ENCODE measurements at regions not wholly inside any gene's neighbourhood (a gene's known extent, or its start where the extent isn't known, plus 50 kb on each side); places are given as distances from the start of the nearest gene placed in this dataset.

DNA sequence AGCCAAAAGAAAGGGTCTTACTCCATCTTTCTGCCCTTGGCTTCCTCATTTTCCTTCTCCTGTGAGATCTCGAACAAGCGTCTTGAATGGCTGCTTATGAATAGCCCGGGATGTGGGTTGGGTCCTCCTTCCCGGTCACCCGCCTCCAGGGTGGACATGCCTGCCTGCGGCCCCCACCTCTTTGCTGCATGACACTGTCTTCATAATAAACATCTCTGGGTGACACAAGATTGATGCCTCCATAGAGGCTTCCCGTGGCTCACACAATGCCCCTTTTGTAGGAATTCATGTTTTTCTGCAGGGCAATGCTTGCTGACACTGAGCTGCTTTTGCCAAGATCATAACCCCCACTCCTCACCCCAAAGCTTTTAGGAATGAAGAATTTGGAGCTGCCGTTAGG is 125.9 kb downstream of the ZNF664 start:
- H4K91ac ChIP-seq (replicated peaks; ENCODE audit: insufficient read length, low read length) = no peak overlapping the region
- H3K4me1 ChIP-seq (replicated peaks in 1 of 4; ENCODE audit: control insufficient read depth in 3 of 4, insufficient read depth in 4 of 4, low read length in 3 of 4) = no peaks in the 10 kb centered on the region; a peak in 2 of 7 replicates
- 79% methylated on average over 8 of the region's 8 CpGs; no CpG with 5 or more reads in 1 of the 2 experiments for WGBS, 2 experiments (ENCODE audit: extremely low coverage in 1 of 2, insufficient coverage in 1 of 2, insufficient read length in 1 of 2, insufficient replicate concordance in 2 of 2, low coverage in 1 of 2, low lambda C conversion rate in 2 of 2, missing lambda C conversion rate in 1 of 2)
- no peaks in the 10 kb centered on the region for H3K79me1 ChIP-seq (ENCODE audit: low read depth, low read length)
- no peak overlapping the region; the same call in 1 of the 2 replicates for H2BK20ac ChIP-seq (ENCODE audit: low read length)
- no peak overlapping the region for H4K8ac ChIP-seq (ENCODE audit: extremely low read depth, insufficient read depth, low read length)
- DNase-seq (ENCODE audit: low read depth in 1 of 2, low spot score in 2 of 2) (no peak), FAIRE-seq (no peak)
- H3K9me3 ChIP-seq (ENCODE audit: insufficient read depth in 2 of 2, low read depth in 1 of 2, low read length in 1 of 2) = peaks cover 0 to 5% of the 10 kb centered on the region in 2 experiments; a peak in 2 of 4 replicates
- H3K23ac ChIP-seq (ENCODE audit: insufficient read length) = no peak overlapping the region
- CTCF ChIA-PET (ENCODE audit: partially characterized antibody) = interaction anchor here (1.0 to 1.7 kb wide), 2 partner anchors 11 to 262 kb away, joined by 3 to 4 read pairs; no protein-coding TSS in a partner anchor
- H2AFZ ChIP-seq (ENCODE audit: low read length) = no peak overlapping the region
- H3K27ac ChIP-seq (ENCODE audit: low read depth, low read length) = no peak overlapping the region
- H2BK12ac ChIP-seq (ENCODE audit: low read depth, low read length) = no peak overlapping the region
- no peaks in the 10 kb centered on the region for H3K36me3 ChIP-seq (ENCODE audit: control insufficient read depth in 2 of 4, insufficient read depth in 4 of 4, low read length in 3 of 4)
- no peak overlapping the region for H3K4me3 ChIP-seq (ENCODE audit: extremely low read depth in 1 of 4, insufficient read depth in 2 of 4, low read depth in 3 of 4, low read length in 4 of 4)
- POLR2A ChIA-PET (ENCODE audit: partially characterized antibody) = no interaction called here
- no peak overlapping the region for H3K9ac ChIP-seq (replicated peaks in 1 of 4; ENCODE audit: extremely low read depth in 1 of 4, low read depth in 3 of 4, low read length in 3 of 4)
- H3K18ac ChIP-seq (ENCODE audit: extremely low read depth, low read length) = no peak overlapping the region
- H3K56ac ChIP-seq (replicated peaks; ENCODE audit: insufficient read length, low read depth, low read length) = no peak overlapping the region
- no peaks in the 10 kb centered on the region for H4K20me1 ChIP-seq (replicated peaks in 1 of 2; ENCODE audit: control insufficient read depth in 1 of 2, insufficient read depth in 2 of 2, low read length in 2 of 2)
- H3K4me2 ChIP-seq (ENCODE audit: insufficient read depth in 1 of 2, low read depth in 2 of 2, low read length in 2 of 2) = no peak overlapping the region
- H3K27me3 ChIP-seq (replicated peaks in 1 of 4; ENCODE audit: control insufficient read depth in 3 of 4, extremely low read depth in 1 of 4, insufficient read depth in 3 of 4, low read length in 3 of 4) = no peaks in the 10 kb centered on the region; a peak in 1 of 7 replicates
- no peak overlapping the region for H2AK5ac ChIP-seq (ENCODE audit: low read depth, low read length)
- no peak overlapping the region for H3K14ac ChIP-seq (ENCODE audit: insufficient read length)
- no peaks in the 10 kb centered on the region for H3K23me2 ChIP-seq (ENCODE audit: low read depth, low read length)
- H2BK5ac ChIP-seq (ENCODE audit: low read depth, low read length) = no peak overlapping the region
- no peak overlapping the region for H4K5ac ChIP-seq (ENCODE audit: insufficient read length, low read depth, low read length)
- no peak overlapping the region for H2BK120ac ChIP-seq (replicated peaks; ENCODE audit: low read depth, low read length)
- no peak overlapping the region for H2BK15ac ChIP-seq (ENCODE audit: low read length)
- no peaks in the 10 kb centered on the region for H3K79me2 ChIP-seq (ENCODE audit: control insufficient read depth in 1 of 2, insufficient read depth in 2 of 2, low read length in 2 of 2)
- no peak overlapping the region for H3K4ac ChIP-seq (replicated peaks; ENCODE audit: insufficient read length, low read depth, low read length)
- TF ChIP-seq YY1 (IDR thresholded peaks at IDR 0.05; ENCODE audit: low read depth, low read length) (no peak), RFX5 (IDR thresholded peaks at IDR 0.05; ENCODE audit: borderline replicate concordance, low read depth, low read length) (no peak), GTF2F1 (IDR thresholded peaks at IDR 0.05; ENCODE audit: borderline replicate concordance, low read depth, low read length) (no peak), EGR1 (IDR thresholded peaks at IDR 0.05; ENCODE audit: borderline replicate concordance, low read depth, low read length) (no peak), SP1 (IDR thresholded peaks at IDR 0.05; ENCODE audit: low read depth, low read length) (no peak), ZNF274 (IDR thresholded peaks at IDR 0.05; ENCODE audit: borderline replicate concordance, extremely low read depth, low read length) (no peak), SIRT6 (IDR thresholded peaks at IDR 0.05; ENCODE audit: low read length) (no peak), TAF1 (IDR thresholded peaks at IDR 0.05; ENCODE audit: low read depth, low read length) (no peak), SUZ12 (IDR thresholded peaks at IDR 0.05; ENCODE audit: low read length) (no peak)
- TF ChIP-seq, protein P1, sequence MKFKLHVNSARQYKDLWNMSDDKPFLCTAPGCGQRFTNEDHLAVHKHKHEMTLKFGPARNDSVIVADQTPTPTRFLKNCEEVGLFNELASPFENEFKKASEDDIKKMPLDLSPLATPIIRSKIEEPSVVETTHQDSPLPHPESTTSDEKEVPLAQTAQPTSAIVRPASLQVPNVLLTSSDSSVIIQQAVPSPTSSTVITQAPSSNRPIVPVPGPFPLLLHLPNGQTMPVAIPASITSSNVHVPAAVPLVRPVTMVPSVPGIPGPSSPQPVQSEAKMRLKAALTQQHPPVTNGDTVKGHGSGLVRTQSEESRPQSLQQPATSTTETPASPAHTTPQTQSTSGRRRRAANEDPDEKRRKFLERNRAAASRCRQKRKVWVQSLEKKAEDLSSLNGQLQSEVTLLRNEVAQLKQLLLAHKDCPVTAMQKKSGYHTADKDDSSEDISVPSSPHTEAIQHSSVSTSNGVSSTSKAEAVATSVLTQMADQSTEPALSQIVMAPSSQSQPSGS (IDR thresholded peaks at IDR 0.05; ENCODE audit: low read length) = no peak
- TF ChIP-seq, protein P2, sequence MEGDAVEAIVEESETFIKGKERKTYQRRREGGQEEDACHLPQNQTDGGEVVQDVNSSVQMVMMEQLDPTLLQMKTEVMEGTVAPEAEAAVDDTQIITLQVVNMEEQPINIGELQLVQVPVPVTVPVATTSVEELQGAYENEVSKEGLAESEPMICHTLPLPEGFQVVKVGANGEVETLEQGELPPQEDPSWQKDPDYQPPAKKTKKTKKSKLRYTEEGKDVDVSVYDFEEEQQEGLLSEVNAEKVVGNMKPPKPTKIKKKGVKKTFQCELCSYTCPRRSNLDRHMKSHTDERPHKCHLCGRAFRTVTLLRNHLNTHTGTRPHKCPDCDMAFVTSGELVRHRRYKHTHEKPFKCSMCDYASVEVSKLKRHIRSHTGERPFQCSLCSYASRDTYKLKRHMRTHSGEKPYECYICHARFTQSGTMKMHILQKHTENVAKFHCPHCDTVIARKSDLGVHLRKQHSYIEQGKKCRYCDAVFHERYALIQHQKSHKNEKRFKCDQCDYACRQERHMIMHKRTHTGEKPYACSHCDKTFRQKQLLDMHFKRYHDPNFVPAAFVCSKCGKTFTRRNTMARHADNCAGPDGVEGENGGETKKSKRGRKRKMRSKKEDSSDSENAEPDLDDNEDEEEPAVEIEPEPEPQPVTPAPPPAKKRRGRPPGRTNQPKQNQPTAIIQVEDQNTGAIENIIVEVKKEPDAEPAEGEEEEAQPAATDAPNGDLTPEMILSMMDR (IDR thresholded peaks at IDR 0.05; ENCODE audit: control extremely low read depth in 1 of 3, insufficient read depth in 1 of 3, low read depth in 1 of 3, low read length in 3 of 3) = no peak
